ENCODE measurements at regions not wholly inside any gene's neighbourhood (a gene's known extent, or its start where the extent isn't known, plus 50 kb on each side); places are given as distances from the start of the nearest gene placed in this dataset.

- no peak for TF ChIP-seq TAF1 (conservative IDR thresholded peaks at IDR 0.05)
- no peak for TF ChIP-seq CTCF (IDR thresholded peaks at IDR 0.05; ENCODE audit: low read depth, low read length, missing input control)
- no peak for TF ChIP-seq MAX (IDR thresholded peaks at IDR 0.05)
- TF ChIP-seq GABPA (IDR thresholded peaks at IDR 0.05 in 1 of 2, conservative IDR thresholded peaks at IDR 0.05 in 1 of 2), result no peak
- TF ChIP-seq NR2F2 (IDR thresholded peaks at IDR 0.05), result no peak
- TF ChIP-seq REST (IDR thresholded peaks at IDR 0.05), result no peak
These were observed 220.4 kb upstream of the PKDCC start for GRCh38 chr2:41827354-41827971.
